Muscle layer of duodenum (tissue), 2 donors: ENCODE measurements at regions not wholly inside any gene's neighbourhood (a gene's known extent, or its start where the extent isn't known, plus 50 kb on each side); places are given as distances from the start of the nearest gene placed in this dataset.

Source experiments
- H3K27ac ChIP-seq: one replicate; pipeline ENCODE4 v1.7.0; 2013; ENCODE audit warnings: mild to moderate bottlenecking, low read length
- H3K27me3 ChIP-seq: one replicate; pipeline ENCODE4 v1.7.0; 2013; ENCODE audit warnings: low read depth, mild to moderate bottlenecking, control low read depth, low read length
- H3K36me3 ChIP-seq, 2 donors: one replicate each; pipeline ENCODE4 v1.7.0; 2013; ENCODE audit warnings: low read length in 2 of 2, control low read depth in 1 of 2, mild to moderate bottlenecking in 1 of 2; ENCODE audit not compliant: insufficient read depth in 2 of 2, control insufficient read depth in 1 of 2
- H3K4me1 ChIP-seq, 2 donors: one replicate each; pipeline ENCODE4 v1.7.0; 2013; ENCODE audit warnings: low read length in 2 of 2, mild to moderate bottlenecking in 2 of 2, control low read depth in 1 of 2, moderate library complexity in 1 of 2; ENCODE audit not compliant: insufficient read depth in 2 of 2, control insufficient read depth in 1 of 2
- H3K4me3 ChIP-seq, 2 donors: one replicate each; pipeline ENCODE4 v1.7.0; 2013; ENCODE audit warnings: low read length in 2 of 2, low read depth in 1 of 2, mild to moderate bottlenecking in 1 of 2
- H3K9me3 ChIP-seq, 2 donors: one replicate each; pipeline ENCODE4 v1.7.0; 2013; ENCODE audit warnings: low read length in 2 of 2, control low read depth in 1 of 2, mild to moderate bottlenecking in 1 of 2; ENCODE audit not compliant: control insufficient read depth in 1 of 2
- donor health status: healthy.

- Histone ChIP-seq H3K27me3 (no peaks in the 10 kb centered on the region), H3K9me3 (no peaks in the 10 kb centered on the region), H3K4me3 (no peak overlapping the region), H3K27ac (no peak overlapping the region), H3K36me3 (no peaks in the 10 kb centered on the region), H3K4me1 (no peaks in the 10 kb centered on the region)
These were observed 1455.6 kb upstream of the GBE1 start for GRCh38 chr3:83216919-83217594.

- H3K36me3 ChIP-seq, result no peaks in the 10 kb centered on the region
- no peaks in the 10 kb centered on the region for H3K9me3 ChIP-seq
- H3K4me1 ChIP-seq, result no peaks in the 10 kb centered on the region
- no peak overlapping the region for H3K27ac ChIP-seq
- no peak overlapping the region for H3K4me3 ChIP-seq
- H3K27me3 ChIP-seq, result no peaks in the 10 kb centered on the region
These were observed 1433.8 kb upstream of the GBE1 start for GRCh38 chr3:83195243-83195642.

GRCh38 chr3:83193526-83193925, 1432.1 kb upstream of the GBE1 start:
- Histone ChIP-seq H3K36me3 (no peaks in the 10 kb centered on the region), H3K4me1 (no peaks in the 10 kb centered on the region), H3K9me3 (no peaks in the 10 kb centered on the region), H3K27ac (no peak overlapping the region), H3K27me3 (no peaks in the 10 kb centered on the region), H3K4me3 (no peak overlapping the region)

GRCh38 chr3:83189634-83190033, 1428.2 kb upstream of the GBE1 start:
- no peak overlapping the region for H3K4me3 ChIP-seq
- H3K4me1 ChIP-seq, result no peaks in the 10 kb centered on the region
- no peaks in the 10 kb centered on the region for H3K36me3 ChIP-seq
- no peak overlapping the region for H3K27ac ChIP-seq
- no peaks in the 10 kb centered on the region for H3K27me3 ChIP-seq
- peaks cover 0 to 5% of the 10 kb centered on the region in 2 donors for H3K9me3 ChIP-seq

- Histone ChIP-seq H3K27ac (no peak overlapping the region), H3K27me3 (no peaks in the 10 kb centered on the region), H3K4me1 (no peaks in the 10 kb centered on the region), H3K9me3 (no peaks in the 10 kb centered on the region), H3K36me3 (no peaks in the 10 kb centered on the region), H3K4me3 (no peak overlapping the region)
These were observed 1408.0 kb upstream of the GBE1 start for GRCh38 chr3:83169473-83169872.

GRCh38 chr3:83150896-83151295, 1389.5 kb upstream of the GBE1 start:
- Histone ChIP-seq H3K9me3 (no peaks in the 10 kb centered on the region), H3K27ac (no peak overlapping the region), H3K4me1 (no peaks in the 10 kb centered on the region), H3K36me3 (no peaks in the 10 kb centered on the region), H3K4me3 (no peak overlapping the region), H3K27me3 (no peaks in the 10 kb centered on the region)

GRCh38 chr3:83140983-83141382, 1379.5 kb upstream of the GBE1 start:
- Histone ChIP-seq H3K27ac (no peak overlapping the region), H3K27me3 (no peaks in the 10 kb centered on the region), H3K4me3 (no peak overlapping the region), H3K36me3 (no peaks in the 10 kb centered on the region), H3K9me3 (no peaks in the 10 kb centered on the region), H3K4me1 (no peaks in the 10 kb centered on the region)

GRCh38 chr3:83131236-83131635, 1369.8 kb upstream of the GBE1 start:
- Histone ChIP-seq H3K36me3 (no peaks in the 10 kb centered on the region), H3K27ac (no peak overlapping the region), H3K4me1 (no peaks in the 10 kb centered on the region), H3K4me3 (no peak overlapping the region), H3K9me3 (no peaks in the 10 kb centered on the region), H3K27me3 (no peaks in the 10 kb centered on the region)

GRCh38 chr3:83122774-83123350, 1361.4 kb upstream of the GBE1 start:
- Histone ChIP-seq H3K4me1 (no peaks in the 10 kb centered on the region), H3K9me3 (no peaks in the 10 kb centered on the region), H3K27me3 (no peaks in the 10 kb centered on the region), H3K27ac (no peak overlapping the region), H3K36me3 (no peaks in the 10 kb centered on the region), H3K4me3 (no peak overlapping the region)

GRCh38 chr3:83093222-83093572, 1331.8 kb upstream of the GBE1 start:
- no peak overlapping the region for H3K27ac ChIP-seq
- no peaks in the 10 kb centered on the region for H3K36me3 ChIP-seq
- H3K9me3 ChIP-seq, result no peaks in the 10 kb centered on the region
- no peaks in the 10 kb centered on the region for H3K4me1 ChIP-seq
- H3K27me3 ChIP-seq, result no peaks in the 10 kb centered on the region
- H3K4me3 ChIP-seq, result no peak overlapping the region

- Histone ChIP-seq H3K9me3 (no peaks in the 10 kb centered on the region), H3K4me1 (no peaks in the 10 kb centered on the region)
These were observed 1331.2 kb upstream of the GBE1 start for GRCh38 chr3:83092521-83093221.

More at GRCh38 chr3:83092521-83093221, 1331.2 kb upstream of the GBE1 start:
- H3K27ac ChIP-seq, result no peak overlapping the region
- H3K4me3 ChIP-seq, result no peak overlapping the region
- no peaks in the 10 kb centered on the region for H3K36me3 ChIP-seq
- no peaks in the 10 kb centered on the region for H3K27me3 ChIP-seq
